RKO (cell line): ENCODE measurements at regions not wholly inside any gene's neighbourhood (a gene's known extent, or its start where the extent isn't known, plus 50 kb on each side); places are given as distances from the start of the nearest gene placed in this dataset.

Experiments used
- DNase-seq: peaks from one replicate; pipeline ENCODE4 v3.0.0-alpha.2; 2016; ENCODE audit warnings: low spot score

DNA sequence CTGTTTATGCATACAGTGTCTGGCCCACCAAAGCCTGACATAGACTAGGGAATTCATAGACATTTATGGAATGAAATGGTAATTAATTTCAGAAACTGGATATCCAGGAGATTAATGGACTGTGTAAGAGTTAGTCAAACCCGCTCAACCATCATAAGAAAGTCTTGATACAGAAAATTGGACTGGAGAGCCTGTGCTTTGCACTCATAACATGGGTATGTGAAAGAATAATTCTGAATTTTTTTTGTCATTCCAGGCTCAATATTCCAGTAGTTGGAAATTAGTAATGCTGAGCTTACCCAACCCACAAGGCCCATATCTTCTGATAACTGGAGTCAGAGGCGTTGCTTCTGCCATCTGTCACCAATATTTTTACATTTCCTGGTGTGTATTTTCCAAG, 799.7 kb upstream of the IGFBP3 start:
- no peak for DNase-seq

DNA sequence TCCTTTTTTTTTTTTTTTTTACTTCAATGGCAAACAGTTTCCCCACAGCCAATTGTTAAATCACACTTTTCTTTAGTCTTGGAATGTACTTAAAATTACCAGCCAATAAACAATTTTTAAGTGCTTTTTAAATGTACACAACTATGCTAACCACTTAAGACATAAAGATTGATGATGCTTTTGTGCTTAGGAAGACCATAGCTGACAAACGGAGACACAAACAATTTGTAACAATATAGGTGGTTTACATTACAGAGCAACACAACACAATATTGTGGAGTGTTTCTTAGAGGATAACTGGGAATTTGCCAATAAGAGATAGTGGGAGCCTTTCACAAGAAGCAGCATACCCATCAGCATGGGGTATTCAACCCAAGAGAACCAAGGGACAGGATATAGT, 798.5 kb upstream of the IGFBP3 start:
- DNase-seq = no peak

- no peak for DNase-seq
These were observed 795.9 kb upstream of the IGFBP3 start for GRCh38 chr7:46716926-46717325.

DNA sequence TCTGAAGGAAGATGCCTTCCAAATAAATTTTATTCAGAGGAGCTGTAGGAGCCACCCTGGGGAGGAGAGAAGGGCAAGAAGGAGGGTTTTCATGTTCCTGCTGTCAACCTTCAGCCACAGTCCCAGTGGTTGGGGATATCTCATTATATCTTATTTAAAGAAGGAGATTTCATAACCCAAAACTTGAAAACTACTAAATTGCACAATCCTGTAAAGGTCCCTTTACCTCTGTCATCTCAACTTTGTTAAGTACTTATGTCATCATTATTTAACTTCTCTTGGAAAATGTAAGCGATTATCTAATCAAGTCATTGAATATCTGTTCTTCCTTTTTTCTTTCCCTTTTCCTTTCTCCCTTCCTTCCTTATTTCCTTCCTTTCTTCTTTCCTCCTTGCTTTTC, 794.5 kb upstream of the IGFBP3 start:
- DNase-seq = no peak

DNA sequence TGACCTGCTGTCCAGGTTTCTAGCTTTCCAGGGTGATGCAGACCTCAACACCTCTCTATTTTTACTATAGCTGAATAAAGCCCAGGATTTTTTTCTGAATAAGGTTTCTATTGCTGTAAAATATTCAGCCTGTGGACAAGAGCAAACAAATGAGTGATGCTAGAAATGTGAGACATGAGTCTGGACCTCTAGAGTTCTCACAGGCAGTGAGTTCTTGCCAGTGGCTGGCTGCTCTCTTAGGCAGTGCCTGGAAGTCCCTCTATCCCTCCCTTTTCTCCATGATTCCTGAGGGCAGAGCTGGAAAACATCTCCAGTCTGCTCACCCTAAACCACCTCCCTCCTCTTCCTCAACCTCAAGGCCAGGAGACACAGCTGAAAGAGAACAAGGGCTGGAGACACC, 793.8 kb upstream of the IGFBP3 start:
- no peak for DNase-seq

DNA sequence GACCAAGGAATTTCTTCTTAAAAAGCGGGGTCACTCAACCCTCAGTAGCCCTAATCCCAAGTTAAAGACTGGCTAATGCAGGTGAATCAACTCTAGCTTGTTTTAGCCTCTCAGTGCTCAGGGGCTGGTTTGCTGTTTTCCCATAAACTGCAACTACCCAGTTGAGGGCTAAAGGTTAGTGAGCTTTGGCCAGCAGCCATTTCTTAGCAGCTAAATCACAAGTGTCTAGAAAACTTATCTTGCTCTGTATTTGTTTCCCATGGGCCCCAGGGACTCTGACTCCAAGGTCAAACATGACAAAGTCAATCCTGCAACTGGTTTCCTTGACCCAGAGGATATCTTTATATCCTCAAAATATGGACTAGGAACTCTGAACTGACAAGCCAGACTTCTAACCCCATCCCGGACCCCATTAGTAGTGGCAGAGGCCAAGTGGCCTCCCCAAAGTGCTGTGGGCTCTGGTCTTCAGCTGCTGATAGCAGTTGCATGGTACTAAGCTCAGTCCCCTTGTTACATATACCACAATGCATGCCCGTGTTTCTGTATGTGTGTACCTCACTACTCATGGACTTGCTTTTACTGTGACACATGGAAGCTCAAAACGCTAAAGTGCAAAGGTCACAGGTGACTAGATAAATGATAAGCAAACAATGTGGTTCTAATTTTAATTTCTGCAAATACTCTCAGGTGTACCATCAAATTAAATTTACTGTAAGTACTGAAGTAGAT, 793.0 kb upstream of the IGFBP3 start:
- DNase-seq = no peak

GRCh38 chr7:46710927-46711326, 789.9 kb upstream of the IGFBP3 start:
- no peak for DNase-seq

GRCh38 chr7:46707973-46708372, 786.9 kb upstream of the IGFBP3 start:
- DNase-seq = no peak

DNA sequence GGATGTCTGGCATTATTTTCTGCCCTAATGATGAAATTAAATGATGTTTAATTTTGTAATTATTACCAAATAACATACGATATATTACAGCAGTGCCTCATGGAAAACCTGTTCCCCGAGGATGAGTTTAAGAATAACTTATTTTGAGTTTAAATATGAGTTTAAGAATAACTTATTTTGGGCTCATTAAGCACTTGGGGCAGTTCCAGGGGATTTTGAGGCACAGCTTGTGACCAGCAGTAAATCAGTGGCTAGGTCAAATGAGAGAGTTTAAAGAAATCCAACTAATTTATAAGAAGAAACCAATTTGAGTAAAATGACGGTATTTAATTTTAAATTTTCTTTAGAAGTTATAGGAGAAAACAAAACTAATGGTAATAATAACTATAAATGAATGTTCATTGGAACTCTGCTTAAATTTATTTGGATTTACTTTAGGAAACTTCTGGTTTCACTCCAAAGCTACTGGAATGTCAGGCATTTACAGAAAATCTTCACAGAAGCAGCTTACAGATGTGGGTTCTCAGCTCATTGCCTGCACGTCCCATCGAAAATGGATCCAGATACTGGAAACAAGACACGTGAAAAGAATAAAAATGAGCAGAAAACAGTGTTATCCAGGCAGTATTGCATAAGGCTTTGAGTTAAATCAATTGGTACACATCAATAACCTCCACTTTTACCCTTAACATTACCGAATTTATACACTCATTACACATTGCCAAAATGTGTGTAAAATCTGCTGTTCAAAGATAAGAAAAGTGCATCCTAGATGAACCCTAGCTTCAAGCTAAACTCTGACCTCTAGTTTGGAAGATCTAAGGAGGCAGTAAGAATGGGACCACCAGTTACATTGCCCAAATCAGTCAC, 784.5 kb upstream of the IGFBP3 start:
- no peak for DNase-seq

DNA sequence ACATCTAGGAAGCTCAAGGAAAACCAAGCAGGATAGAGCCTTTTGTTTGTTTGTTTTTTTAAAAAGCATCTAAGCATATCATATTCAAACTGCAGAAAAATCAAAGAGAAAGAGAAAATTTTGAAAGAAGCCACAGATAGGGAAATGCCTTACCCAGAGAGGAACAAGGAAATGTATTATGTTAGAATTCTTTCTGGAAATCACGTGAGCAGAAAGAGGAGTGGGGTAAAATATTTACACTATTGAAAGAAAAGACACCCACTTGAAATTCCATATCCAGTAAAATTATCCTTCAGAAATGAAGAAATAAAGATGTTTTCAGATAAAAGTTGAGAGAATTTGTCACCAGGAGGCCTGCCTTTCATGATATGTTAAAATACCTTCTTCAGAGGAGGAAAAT, 775.7 kb upstream of the IGFBP3 start:
- DNase-seq = no peak

- no peak for DNase-seq
These were observed 774.1 kb upstream of the IGFBP3 start for GRCh38 chr7:46695051-46695708.

- no peak for DNase-seq
These were observed 773.0 kb upstream of the IGFBP3 start for GRCh38 chr7:46694058-46694457.

DNA sequence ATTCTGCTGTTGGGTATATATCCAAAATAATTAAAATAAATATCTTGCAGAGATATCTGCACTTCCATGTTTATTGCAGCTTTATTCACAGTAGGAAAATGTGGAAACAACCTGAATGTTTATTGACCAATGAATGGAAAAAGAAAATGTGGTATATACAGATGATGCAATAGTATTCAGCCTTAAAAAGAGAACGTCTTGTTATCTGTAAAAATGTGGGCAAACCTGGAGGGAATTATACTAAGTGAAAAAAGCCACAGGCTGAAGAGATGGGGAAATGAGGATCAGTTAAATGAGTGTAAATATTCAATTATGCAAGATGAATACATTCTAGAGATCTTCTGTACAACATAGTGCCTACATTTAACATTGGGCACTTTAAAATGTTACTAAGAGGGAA, 766.1 kb upstream of the IGFBP3 start:
- DNase-seq = no peak

GRCh38 chr7:46685051-46685450, 764.0 kb upstream of the IGFBP3 start:
- DNase-seq = no peak

DNA sequence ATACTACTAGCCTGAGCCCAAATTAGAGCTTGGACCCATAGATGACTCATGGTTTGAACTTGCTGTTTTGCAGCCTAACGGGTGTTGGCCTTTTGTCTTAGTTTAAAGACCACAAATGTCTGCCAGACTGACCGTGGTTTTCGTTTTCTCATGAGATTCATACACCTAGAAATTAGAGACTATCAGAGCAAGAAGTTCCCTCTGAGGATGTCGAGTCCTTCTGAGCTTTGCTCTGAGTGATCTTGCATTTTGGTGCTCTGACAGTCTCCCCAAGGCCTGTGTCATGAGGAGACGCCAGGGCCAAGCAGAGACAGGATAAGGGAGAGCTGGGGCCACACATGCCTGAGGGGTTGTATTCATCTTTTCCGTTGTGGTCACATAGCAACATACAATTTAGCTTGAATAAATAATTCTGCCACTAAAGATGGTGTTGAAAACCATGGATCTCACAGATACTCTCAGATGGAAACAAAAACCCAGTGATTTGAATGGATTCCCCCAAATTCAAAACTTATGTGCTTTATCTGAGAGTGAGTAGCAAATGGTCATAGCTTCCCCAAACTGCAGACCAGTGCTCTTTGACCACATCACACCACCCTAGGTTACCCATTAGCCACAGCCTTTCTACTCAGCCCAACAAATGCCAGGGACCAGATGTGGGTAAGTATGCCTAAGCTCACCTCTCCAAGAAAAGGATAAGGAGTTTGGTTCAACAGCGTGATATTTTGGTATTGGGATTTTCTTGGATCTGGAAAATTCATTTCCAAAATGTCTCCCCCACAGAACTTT, 762.0 kb upstream of the IGFBP3 start:
- DNase-seq = no peak

- no peak for DNase-seq
These were observed 760.9 kb upstream of the IGFBP3 start for GRCh38 chr7:46681865-46682503.

- peak; percentile 7 for DNase-seq
These were observed 759.1 kb upstream of the IGFBP3 start for GRCh38 chr7:46680147-46680546.

DNA sequence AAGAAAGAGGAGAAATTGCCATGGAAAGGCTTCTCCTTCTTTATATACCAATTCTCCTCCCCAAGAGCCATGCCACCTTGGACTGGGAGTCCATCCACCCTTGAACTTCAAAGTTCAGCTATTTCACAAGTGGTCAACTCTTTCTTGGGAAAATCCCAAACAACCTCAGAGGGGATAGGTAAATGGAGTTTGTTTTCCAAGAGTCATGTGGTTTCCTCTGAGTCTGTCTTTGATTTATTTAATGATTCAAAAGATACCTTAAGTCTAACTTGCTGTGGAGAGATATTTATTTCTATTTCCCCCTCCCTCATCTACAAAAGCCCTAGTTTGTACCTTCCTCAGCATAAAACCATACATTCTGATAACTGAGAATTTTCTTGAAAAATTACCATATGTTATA, 758.6 kb upstream of the IGFBP3 start:
- DNase-seq = no peak

DNA sequence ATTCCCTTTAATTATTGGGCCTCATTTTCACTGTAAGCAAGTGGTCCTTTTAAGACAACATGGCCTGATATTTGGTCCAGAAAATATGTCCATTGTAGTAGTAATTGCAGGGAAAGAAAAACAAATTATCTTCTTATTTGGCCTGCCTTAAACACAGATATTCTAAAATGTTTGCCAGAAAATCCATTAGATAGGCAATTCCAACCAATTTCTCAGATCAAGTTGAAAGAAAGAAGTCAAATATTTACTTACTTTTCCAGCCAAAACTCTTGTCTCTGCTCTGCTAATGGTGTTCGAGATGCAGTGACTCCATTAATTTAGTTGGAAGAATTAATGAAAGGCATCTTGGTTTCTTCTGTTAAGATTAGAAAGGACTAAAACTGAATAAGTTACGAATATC, 757.3 kb upstream of the IGFBP3 start:
- no peak for DNase-seq

DNA sequence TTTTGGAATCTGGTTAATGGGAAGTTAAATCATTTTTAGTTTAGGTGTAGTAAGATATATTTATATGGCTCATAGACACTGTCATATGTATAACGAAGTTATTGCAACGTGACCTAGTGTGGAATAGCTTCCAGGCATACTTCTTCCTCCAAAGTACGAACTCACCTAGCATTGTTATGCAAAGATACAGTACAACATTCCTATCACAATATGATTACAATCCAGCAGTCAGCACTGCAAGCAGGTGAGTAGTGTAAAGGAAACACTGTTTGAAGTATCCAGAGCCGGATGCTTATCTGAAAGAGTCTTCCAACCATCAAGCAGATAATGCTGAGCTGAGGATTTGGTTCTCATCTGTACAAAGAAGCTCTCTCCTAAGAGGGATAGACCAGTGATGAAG, 754.4 kb upstream of the IGFBP3 start:
- no peak for DNase-seq

- no peak for DNase-seq
These were observed 751.8 kb upstream of the IGFBP3 start for GRCh38 chr7:46672861-46673260.
